Endothelial cell of umbilical vein (primary cell): ENCODE measurements at regions not wholly inside any gene's neighbourhood (a gene's known extent, or its start where the extent isn't known, plus 50 kb on each side); places are given as distances from the start of the nearest gene placed in this dataset.

Experiments used
- CTCF ChIP-seq, 2 donors: IDR thresholded peaks; 1 replicate in 1 of 2; 2 replicates in 1 of 2; pipeline ENCODE4 v1.5.1; 2011; ENCODE audit warnings: low read length in 2 of 2, mild to moderate bottlenecking in 2 of 2, moderate library complexity in 2 of 2, control low read depth in 1 of 2, inconsistent platforms in 1 of 2, low read depth in 1 of 2; ENCODE audit not compliant: insufficient read depth in 1 of 2; ENCODE audit errors: extremely low read depth in 1 of 2
- EZH2 ChIP-seq: IDR thresholded peaks from 2 replicates; pipeline ENCODE4 v1.6.1; 2012; ENCODE audit warnings: borderline replicate concordance, low read depth, mild to moderate bottlenecking, moderate library complexity, low read length, inconsistent platforms; ENCODE audit not compliant: severe bottlenecking
- FOS ChIP-seq: IDR thresholded peaks from 2 replicates; pipeline ENCODE4 v1.6.1; 2011; ENCODE audit warnings: mild to moderate bottlenecking, low read length, moderate library complexity, borderline replicate concordance; ENCODE audit not compliant: insufficient read depth
- POLR2A ChIP-seq: IDR thresholded peaks from 2 replicates; pipeline ENCODE4 v1.6.1; 2012; ENCODE audit warnings: low read depth, mild to moderate bottlenecking, control low read depth, low read length

GRCh38 chr13:44308352-44308751, 65.3 kb upstream of the SERP2 start:
- TF ChIP-seq CTCF (IDR thresholded peaks at IDR 0.05; ENCODE audit: extremely low read depth in 1 of 2, insufficient read depth in 1 of 2, low read depth in 1 of 2, low read length in 2 of 2) (no peak), POLR2A (no peak), FOS (no peak), EZH2 (no peak)
